ENCODE measurements at regions not wholly inside any gene's neighbourhood (a gene's known extent, or its start where the extent isn't known, plus 50 kb on each side); places are given as distances from the start of the nearest gene placed in this dataset.

GRCh38 chr7:46126675-46127300, 205.7 kb upstream of the IGFBP3 start:
- TF ChIP-seq HMGA2 (CRISPR knock-in tag; IDR thresholded peaks at IDR 0.05) (no peak), KAT7 (CRISPR knock-in tag; IDR thresholded peaks at IDR 0.05; ENCODE audit: borderline replicate concordance) (no peak)
